GM18873 (cell line): ENCODE measurements at regions not wholly inside any gene's neighbourhood (a gene's known extent, or its start where the extent isn't known, plus 50 kb on each side); places are given as distances from the start of the nearest gene placed in this dataset.

Experiments
- ATAC-seq: cut with Tn5 transposase; IDR thresholded peaks from one replicate; pipeline ENCODE4 v1.9.1; 2021; ENCODE audit warnings: mild to moderate bottlenecking, moderate library complexity, moderate number of reproducible peaks; ENCODE audit not compliant: unreplicated experiment, low FRiP score

DNA sequence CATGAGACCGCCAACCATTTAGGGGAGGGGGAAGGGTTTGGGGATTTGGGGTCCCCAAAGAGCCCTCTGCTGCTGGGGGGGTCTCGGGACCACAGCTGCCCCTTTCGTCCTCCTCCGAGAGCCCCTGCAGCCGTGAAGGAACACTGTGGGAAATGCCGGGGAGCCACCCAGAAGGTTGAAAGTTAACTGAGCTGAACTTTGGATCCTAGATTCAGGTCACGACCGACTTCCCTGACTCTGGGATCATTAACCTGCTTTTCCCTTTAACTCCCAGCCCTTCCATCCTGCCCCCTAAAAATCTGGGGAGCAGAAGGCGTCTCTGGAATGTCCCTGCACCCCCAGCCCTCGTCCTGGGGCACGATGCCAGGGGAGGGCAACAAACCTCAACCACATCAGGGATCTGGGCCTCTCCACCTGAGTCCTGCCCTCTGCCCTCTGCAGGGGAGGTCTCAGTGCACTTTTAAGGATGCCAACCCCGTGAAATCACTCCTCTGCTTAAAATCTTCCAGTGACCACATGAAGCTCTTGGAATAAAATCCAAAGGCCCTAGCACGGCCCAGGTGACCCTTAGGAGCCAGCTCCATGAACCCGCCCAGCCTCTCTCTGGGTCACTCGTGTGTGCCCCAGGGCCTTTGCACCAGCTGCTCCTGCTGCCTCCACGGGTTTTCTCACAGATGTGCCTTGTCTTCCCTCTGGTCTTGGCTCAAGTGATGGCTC is 95.0 kb downstream of the RFLNA start:
- no peak for ATAC-seq

DNA sequence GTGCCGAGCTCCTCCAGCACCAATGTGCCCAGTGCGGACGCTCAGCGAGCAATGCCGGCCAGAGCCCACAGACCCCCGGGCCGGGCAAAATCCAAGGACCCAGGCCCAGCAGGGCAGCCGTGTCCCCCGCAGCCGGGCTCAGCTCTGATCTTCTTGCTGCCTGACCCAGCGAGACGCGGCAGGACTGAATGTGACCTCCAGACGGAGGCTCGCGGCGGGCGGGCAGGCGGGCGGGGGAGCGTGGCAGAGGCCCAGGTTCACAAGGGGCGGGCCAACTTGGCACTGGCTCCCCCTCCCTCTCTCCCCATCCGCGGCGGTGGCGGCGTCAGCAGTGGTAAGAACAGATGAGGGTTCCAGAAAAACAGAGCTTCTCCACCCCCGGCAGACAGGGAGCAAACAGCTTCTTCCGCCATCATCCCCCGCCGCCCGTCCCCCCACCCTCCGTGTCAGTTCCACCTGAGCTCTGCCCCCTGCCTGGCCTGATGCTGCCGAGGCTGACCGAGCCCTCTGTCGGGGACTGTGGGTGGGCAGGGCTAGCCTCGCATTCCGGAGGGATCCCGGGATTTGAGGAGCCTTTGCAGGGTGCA is 94.3 kb downstream of the RFLNA start:
- ATAC-seq, result no peak

DNA sequence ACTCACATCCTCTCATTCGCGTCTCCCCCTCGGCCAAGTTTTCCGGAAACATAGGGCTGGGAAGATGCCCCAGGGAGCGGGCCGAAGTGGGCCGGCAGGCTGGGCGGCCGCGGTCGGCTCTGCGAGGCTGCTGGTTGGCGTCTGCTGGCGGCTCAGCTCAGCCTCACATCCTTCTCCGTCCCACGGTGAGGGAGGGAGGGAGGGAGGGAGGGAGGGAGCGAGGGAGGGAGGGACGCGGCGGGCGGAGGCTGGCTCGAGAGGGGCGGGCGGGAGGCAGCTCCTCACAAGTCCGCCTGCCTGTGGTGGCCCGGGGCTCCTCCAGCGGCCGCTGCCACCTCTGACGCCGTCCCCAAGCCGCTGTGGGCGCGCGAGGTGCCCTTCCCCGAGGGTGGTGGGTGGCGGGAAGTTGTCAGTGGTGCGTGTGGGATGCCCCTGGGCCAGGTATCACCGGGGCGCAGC is 93.8 kb downstream of the RFLNA start:
- ATAC-seq, result no peak

DNA sequence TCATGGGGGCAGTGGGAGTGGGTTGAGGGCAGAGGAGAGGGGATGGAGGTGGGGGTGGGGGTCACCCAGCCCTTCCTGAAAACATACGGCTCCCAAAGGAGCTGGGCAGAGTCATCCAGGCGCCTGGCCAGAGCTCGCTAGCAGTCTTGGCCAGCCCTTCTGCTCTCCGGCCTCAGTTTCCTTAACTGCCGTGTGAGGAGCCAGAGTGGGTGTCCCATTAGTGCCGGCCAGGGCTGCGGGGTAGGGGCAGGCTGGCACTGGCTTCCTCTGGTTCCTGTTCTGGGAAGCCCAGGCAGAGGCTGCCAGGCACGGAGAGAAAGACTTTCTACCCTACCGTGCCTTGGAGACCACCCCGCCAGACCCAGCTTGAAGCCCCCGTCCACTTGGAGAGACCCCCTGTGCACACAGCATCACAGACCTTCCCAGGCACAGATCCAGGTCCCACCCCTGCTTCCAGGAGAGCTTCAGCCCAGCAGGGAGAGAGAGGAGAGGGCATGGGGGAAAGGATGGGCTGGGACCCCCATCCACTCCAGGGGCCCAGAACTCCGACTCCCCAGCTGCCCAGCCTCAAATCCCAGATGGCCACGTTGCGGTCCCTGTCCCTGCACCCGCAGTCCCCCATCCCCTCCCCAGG is 93.3 kb downstream of the RFLNA start:
- ATAC-seq, result no peak

DNA sequence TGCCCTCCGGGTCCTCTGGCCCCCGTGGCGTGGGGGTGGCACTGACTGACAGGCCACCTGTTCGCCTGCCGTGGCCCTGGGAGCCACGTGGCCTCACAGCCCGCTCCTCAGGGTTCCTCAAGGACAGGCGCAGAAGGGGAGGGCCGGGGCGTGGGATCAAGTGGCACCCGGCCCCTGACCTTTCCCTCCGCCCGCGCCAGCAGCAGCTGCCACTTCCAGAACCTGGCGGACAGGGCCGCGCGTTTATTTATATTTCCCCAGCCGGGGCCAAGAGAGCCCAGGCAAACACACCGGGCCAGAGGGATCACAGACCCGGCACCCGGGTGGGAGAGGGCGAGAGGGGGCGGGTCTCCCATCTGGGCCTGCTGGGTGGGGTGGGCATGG is 92.6 kb downstream of the RFLNA start:
- ATAC-seq, result no peak

DNA sequence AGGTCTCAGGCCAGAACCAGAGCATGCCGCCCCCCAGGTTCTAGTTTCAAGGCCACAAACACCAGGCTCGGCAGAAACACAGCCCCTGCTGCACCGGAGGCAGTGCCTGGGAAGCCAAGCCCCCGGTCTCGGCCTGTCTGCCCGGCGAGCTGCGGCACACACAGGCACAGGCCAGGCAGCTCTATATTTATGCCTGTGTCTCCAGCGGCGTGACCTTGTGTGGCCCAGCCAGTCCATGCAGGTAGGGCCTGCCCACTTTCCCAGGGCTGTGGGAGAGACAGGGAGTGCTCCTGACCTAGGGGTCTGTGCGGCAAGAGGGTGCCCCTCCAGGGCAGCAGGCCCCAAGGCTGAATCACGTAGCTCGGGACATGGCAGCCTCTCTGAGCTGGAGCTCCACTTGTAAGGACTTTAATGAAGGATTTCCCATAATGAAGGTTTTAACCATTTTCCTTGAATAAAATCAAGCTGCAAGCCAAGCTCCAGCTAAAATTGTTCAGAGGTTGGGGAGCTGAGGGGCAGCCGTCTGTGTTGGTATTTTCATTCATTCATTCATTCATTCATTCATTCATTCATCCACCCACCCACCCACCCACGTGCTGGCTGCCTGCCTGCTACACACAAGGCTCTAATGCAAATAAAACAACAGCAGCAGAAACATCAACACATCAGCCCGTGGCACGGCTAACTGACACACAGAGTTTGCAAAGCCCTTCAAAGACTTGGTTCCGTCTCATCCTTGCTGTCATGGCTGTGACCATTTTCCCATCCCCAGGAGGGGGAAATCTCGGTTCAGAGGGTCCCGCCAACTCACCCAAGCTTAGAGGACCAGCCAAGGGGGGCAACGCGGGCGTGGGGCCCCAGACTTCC is 92.0 kb downstream of the RFLNA start:
- no peak for ATAC-seq

DNA sequence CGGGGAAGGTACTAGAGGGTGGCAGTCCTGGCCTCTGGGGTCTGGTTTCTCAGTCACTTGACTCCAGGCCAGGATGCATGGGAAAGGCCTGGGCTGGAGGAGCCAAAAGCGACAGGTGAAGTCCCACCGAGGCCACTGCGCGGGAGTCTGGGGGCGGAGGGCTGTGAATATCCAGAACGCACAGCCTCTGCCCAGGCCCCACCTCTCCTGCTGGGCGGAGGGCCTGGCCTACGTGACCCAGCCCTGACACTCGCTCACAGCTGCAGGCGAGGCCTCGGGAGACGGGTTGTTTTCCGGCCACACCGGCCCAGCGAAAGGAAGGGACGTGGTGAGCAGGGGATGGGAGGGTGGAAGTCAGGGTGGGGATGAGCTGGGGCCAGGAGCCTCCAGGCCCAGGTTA is 91.2 kb downstream of the RFLNA start:
- no peak for ATAC-seq

DNA sequence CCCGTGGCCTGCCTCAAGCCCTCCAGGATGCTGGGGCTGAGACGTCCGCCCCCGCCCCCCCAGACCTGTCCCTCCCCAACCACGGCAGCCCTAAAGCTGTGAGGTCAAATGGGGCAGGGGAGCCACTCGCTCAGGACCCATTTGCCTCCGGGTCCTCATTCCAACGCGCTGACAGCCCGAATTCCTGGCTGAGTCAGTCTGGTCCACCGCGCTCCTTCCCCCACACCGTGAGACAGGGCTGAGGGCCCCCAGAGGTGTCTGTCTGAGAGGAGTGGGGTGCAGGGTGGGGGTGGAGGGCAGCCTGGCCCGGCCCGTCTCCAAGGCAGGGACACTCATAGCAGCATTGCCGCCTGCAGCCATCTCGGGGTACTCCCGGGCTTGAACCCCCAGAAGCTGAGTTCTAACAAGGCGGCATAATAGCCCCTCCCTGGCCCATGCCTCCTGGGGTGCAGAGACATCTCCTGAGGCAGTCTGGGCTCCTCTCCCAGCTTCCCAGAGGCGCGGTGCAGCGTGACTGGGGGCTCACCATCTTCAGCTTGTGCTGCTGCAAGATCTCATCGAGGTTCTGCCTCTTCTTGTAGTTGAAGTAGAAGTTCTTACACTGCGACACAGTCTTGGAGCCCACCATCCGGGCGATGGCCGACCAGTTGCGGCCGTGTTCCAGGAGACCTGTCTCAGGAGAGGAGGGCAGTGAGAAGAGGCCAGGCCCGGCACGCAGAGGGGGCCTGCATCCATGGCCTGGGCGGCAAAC is 90.5 kb downstream of the RFLNA start:
- ATAC-seq, result no peak

DNA sequence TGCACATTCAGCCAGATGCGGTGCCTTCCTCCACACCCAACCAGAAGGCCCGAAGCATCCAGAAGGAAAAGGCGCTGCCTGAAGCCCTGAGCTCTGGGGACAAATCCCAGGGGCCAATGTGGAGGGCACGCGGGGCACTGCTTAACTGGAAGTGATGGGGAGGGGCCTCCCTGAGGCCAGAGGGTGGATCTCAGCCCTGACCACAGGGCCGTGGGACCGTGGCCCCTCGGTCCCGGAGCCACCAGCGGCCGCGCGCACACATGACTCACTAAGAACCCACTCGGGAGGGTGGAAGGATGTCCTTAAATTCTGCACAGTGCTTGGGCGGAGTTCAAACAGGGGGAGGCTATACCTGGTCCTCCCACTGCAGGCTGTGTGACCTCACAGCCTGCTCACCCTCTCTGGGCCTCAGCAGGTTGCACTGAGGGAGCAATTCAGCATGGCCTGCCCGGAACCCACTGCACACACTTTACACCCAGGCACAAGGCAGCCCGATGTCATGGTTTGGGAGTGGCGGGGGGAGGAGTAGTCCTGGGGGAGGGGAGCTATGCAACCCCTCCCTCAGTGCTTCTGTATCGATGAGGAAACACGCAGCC is 89.5 kb downstream of the RFLNA start:
- ATAC-seq, result no peak

DNA sequence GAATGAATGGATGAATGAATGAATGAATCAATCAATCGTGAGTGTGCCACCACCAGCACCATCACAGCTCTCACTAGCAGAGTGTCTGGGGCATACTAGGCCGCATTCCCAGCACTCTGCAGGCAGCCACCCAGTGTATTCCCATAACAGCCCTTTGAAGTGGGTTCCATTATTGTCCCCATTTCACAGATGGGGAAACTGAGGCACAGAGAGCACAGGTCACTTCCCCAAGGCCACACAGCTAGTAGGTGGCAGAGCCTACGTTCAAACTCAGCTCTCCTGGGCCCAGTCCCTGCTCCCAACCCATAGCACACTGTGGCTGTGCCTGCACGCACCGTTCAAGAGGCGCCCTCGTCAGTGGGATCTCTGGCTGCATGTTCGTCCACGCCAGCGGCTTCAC is 88.1 kb downstream of the RFLNA start:
- no peak for ATAC-seq

DNA sequence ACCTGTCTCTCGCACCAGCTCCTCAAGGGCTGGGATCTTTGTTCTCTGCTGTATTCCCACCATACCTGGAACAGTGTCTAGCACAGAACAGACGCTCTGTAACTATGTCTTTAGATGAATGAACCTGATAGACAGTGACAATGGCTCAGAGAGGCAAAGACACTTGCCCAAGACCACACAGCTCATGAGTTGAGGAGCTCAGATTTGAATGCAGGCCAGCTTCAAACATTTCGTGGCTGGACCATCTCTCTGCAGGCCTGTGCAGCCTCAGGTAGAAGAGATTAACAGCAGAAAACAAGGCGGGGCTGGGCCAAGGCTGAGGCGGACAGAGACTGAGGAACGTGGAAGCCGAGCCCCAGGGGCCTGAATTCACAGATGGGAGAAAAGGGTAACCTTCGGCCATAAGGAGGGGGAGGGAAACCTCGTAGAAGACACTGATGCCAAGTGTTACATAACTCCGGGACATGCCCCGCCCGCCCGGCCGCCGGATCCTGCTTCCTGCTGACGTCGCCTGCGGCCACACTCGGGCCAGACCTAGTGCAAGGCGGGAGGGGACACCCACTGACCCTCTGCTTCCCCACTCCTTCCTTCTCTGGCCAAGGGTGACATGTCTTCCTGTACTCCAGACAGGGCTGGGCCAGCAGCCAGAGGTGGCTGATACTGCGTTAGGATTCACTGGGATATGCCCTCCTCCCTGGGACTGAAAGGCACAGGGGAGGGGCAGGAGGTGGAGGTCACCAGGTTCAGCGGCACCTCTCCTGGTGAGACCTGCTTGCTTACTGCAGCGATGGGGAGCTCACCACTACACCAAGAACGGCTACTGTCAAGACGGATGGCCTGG is 86.8 kb downstream of the RFLNA start:
- ATAC-seq, result no peak

DNA sequence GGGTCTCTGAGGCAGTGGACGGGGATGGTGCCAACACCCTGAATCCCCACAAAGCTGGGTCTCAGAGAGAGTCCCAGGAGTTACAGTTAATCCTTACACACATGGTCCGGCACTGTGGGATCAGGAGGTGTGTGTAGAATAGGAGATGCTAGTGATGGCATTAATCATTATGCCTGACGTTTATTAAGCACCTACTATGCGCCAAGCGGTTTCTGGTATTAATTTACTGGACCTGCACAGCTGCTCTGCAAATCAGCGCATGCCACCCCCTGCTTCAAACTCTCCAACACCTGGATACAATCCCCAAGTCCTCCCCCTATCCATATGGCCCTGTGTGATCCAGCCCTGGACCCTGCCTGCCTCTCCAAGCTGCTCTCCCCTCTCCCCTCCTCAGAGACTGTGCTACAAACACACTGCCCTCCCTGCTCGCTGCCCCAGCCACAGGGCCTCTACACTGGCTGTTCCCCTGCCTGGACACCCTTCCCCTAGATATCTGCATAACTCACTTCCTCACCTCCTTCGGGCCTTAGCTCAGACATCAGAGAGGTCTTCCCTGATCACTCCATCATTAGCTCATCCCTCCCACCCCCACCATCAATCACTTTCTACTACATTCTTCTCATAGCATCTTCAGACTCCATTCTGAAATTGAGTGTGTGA is 86.0 kb downstream of the RFLNA start:
- ATAC-seq, result no peak

DNA sequence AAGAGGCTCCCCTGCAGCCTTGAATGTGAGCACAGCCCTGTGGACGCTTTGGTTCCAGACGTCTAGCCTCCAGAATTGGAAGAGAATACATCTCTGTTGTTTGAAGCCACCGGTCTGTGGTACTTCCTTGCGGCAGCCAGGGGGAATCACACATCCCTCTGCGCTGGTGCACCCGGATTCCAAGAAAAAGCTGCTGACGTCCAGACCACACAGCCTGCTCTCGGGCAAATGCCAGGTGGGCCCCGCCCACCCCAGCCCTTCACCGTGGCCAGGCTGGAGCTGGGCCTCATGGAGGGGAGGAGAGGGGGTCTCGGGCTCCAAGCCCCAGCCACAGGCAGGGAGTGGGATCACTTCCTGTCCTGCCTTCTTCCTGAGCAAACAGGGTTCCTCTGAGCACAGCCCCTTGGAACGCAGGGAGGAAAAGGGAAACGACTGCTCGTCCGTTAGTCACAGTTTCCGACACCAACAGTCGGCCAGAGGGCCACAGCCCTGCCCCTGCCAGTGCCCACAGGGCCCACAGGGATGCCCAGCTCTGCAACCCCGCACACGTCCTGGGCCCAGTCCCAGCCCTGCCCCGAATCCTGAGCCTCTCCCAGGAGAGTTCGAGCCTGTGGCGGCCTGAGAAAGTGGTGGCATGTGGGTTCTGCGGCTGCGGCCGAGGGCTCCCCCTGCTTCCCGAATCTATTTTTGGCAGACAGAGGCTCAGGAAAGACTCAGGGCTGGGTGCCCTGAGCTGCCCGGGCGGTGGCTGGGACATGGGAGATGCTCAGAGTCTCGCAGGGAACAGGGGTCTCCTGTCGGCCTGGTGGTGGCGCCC is 85.3 kb downstream of the RFLNA start:
- ATAC-seq, result no peak

DNA sequence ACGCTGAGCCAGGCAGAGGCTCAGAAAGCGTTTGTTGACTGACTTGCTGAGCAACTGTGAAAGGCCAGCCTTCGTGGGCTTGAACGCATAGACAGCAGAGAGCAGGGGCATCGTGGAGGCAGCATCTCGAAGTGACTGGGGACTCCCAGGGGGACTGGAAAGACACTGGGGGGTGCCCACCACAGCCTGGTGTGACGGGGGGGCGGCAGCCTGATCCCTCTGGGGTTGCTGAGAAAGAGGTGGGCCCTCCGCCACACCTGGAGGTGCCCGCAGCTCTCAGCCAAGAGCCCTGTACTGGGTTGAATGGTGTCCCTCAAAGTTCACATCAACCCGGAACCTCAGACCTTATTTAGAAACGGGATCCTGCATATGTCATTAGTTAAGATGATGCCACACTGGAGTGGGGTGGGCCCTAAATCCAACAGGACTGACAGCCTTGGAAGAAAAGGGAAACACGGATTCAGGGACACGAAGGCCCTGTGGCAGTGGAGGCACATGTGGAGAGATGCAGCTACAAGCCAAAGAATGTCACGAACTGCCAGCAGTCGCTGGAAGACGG is 84.6 kb downstream of the RFLNA start:
- no peak for ATAC-seq

DNA sequence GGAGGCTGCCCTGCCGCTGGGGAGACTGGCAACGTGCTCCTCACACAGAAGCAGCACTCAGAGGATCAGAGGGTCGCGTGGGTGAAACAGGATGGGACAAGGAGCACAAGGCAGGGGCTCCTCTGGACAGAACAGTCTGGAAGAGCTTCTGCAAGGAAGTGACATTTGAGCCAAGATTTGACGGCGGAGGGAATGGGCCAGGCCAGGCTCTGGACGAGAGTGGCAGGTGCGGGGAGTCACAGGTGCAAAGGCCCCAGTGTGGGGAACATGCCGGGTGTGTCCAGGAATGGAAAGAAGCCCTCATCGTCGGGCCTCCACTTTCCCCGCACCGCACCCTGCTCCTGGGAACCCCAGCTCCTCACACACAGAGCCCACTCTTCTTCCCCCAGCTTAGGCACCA is 84.0 kb downstream of the RFLNA start:
- no peak for ATAC-seq

DNA sequence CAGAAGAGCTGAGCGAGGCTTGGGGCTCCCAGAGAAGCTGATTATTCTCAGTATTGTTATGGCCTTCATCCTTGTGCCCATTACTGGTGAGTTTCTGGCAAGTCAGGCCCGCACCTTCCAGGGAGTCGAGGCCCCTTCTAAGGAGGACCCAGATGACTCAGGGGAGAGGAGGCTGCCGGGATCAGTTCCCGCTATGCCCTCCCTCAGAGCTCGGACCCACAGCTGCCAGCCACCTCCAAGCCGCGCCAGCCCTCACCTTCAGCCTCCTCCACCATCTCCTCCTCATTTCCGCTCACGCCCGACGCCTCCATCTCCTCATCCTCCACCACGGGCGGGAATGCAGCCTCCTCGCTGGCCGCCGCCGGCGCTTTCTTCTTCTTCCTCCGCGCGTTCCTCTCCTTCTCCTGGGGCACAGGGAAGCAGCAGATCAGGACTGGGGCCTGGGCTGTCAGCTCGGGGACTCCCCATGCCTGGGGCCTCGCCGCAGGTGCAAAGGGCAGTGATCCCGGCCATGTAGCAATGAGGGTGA is 83.2 kb downstream of the RFLNA start:
- no peak for ATAC-seq

DNA sequence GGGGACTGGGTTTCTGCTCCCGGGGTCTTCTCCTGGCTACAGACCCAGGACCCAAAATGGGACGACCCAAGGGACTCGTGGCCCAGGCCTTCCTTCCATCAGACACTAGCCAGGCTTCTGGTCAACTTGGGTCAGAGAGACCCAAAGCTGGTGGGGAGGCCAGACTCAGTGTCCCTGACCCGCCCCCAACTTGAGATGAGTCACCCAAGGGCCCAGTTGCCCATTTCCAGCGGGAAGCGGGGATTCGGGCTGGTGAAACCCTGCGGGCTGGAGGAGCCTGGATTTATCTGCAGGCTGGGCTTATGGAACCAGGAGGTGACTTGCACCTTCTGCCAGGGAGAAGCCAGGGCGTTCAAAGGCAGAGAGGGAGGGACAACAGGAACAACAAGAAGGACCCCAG is 81.5 kb downstream of the RFLNA start:
- ATAC-seq, result no peak
